ENCODE measurements at regions not wholly inside any gene's neighbourhood (a gene's known extent, or its start where the extent isn't known, plus 50 kb on each side); places are given as distances from the start of the nearest gene placed in this dataset.
"Not testable (repeated sequence)": the region's sequence is repeated elsewhere in the genome, so short reads cannot be mapped to it uniquely, and the experiment has no call there.

DNA sequence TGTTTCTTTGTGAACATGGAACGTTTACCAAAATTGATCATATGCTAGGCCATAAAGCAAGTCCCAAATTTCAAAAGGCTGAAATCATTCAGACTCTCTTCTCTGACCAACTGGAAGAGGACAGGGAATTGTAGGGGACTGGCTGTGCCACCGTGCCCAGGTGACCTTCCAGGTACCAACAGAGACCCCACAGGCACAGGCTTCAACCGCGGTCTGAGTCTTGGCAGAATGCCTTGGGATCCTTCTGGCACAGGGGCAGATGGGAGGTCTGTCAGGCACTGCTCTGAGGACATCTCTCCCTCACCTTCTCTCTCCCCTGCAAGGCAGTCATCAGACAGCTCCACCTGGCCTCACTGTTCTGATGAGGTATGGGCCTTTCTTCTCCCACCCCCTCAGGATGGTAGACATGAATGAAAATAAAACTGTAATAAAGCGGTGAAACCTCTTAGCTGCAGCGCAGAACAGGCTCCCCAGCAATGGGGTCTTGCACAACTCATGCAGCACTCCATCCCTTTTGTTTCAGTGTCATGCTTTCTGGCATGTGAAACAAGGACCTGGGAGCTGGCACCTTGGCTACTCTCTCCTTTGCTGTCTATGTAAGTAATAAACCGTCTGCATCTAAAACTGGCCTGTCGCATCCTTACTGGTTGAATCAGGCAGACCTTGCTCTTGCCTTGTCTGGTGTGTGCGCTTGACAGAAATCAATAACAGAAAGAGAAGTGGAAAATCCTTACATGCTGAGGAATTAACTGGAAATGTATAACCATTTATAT, 289.2 kb downstream of the KLF13 start:
- H3K9ac ChIP-seq (ENCODE audit: low read length): no peak overlapping the region
- no peaks in the 10 kb centered on the region for H3K9me3 ChIP-seq (ENCODE audit: control insufficient read depth, low read length)
- no peaks in the 10 kb centered on the region for H3K36me3 ChIP-seq (ENCODE audit: control insufficient read depth, insufficient read depth, low read length)
- no peaks in the 10 kb centered on the region for H3K27me3 ChIP-seq (ENCODE audit: control insufficient read depth, insufficient read depth, low read length)
- no peaks in the 10 kb centered on the region for H3K4me1 ChIP-seq (ENCODE audit: control insufficient read depth, insufficient read depth, low read length)
- H3K4me3 ChIP-seq (ENCODE audit: low read length): no peak overlapping the region

DNA sequence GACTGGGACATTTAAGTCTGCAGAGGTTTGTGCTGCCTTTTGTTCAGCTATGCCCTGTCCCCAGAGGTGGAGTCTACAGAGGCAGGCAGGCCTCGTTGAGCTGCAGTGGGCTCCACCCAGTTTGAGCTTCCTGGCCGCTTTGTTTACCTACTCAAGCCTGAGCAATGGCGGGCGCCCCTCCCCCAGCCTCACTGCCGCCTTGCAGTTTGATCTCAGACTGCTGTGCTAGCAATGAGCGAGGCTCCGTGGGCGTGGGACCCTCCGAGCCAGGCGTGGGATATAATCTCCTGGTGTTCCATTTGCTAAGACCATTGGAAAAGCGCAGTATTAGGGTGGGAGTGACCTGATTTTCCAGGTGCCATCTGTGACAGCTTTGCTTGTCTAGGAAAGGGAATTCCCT, 296.7 kb downstream of the KLF13 start:
- not testable (repeated sequence) for H3K4me1 ChIP-seq (ENCODE audit: control insufficient read depth, insufficient read depth, low read length); H3K9me3 ChIP-seq (ENCODE audit: control insufficient read depth, low read length); H3K27me3 ChIP-seq (ENCODE audit: control insufficient read depth, insufficient read depth, low read length); H3K4me3 ChIP-seq (ENCODE audit: low read length); H3K9ac ChIP-seq (ENCODE audit: low read length); H3K36me3 ChIP-seq (ENCODE audit: control insufficient read depth, insufficient read depth, low read length)

DNA sequence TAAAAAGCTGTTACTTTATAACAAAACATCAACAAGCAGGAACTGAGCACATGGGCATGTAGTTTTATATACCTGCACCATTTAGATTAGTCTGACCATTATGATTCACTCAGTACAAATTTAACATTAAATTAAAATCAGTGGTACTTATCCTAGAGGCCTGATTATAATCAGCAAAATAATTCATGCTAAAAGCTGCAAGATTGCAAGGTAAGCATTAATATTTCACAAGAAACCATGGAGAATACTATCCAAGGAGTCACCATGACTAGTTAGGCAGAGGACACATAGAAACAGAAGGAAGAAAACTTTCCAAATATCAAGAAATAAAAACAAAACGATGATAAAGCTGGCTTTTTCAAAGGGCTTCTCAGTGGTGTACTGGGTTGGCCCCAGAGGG, 297.5 kb downstream of the KLF13 start:
- not testable (repeated sequence) for H3K27me3 ChIP-seq (ENCODE audit: control insufficient read depth, insufficient read depth, low read length); H3K4me3 ChIP-seq (ENCODE audit: low read length); H3K36me3 ChIP-seq (ENCODE audit: control insufficient read depth, insufficient read depth, low read length); H3K4me1 ChIP-seq (ENCODE audit: control insufficient read depth, insufficient read depth, low read length); H3K9me3 ChIP-seq (ENCODE audit: control insufficient read depth, low read length); H3K9ac ChIP-seq (ENCODE audit: low read length)

DNA sequence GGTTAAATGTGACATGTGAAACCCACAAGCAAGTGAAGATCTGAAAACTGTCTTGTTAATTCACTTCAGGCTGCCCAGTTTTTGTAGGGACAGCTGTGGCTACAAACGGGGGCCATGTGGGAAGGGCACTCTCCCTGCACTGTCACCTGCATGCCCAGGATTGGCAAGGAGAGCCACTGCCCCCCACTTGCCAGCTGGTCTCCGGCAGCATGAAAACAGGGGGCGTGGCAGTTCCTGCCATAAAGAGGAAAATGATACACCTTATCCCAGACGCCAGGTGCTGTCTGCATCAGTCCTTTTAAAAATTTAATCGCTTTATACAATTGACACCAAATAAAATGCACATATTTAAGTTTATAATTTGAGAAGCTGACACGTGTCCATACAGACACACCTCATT, 309.1 kb downstream of the KLF13 start:
- H3K9me3 ChIP-seq (ENCODE audit: control insufficient read depth, low read length); H3K36me3 ChIP-seq (ENCODE audit: control insufficient read depth, insufficient read depth, low read length); H3K9ac ChIP-seq (ENCODE audit: low read length); H3K4me1 ChIP-seq (ENCODE audit: control insufficient read depth, insufficient read depth, low read length); H3K4me3 ChIP-seq (ENCODE audit: low read length); H3K27me3 ChIP-seq (ENCODE audit: control insufficient read depth, insufficient read depth, low read length): not testable (repeated sequence)

DNA sequence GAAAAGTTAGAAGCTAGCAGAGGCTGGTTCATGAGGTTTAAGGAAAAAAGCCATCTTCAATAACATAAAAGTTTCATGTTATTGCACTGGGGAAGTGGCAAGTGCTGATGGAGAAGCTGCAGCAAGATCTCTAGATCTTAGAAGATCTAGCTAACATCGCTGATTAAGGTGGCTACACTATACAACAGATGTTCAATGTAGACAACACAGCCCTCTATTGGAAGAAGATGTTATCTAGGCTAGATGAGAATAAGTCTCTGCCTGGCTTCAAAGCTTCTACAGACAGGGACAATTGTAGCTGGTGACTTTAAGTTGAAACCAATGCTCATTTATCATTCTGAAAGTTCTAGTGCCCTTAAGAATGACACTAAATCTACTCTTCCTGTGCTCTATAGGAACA, 310.3 kb downstream of the KLF13 start:
- H3K4me3 ChIP-seq (ENCODE audit: low read length); H3K4me1 ChIP-seq (ENCODE audit: control insufficient read depth, insufficient read depth, low read length); H3K9ac ChIP-seq (ENCODE audit: low read length); H3K36me3 ChIP-seq (ENCODE audit: control insufficient read depth, insufficient read depth, low read length); H3K9me3 ChIP-seq (ENCODE audit: control insufficient read depth, low read length); H3K27me3 ChIP-seq (ENCODE audit: control insufficient read depth, insufficient read depth, low read length): not testable (repeated sequence)

DNA sequence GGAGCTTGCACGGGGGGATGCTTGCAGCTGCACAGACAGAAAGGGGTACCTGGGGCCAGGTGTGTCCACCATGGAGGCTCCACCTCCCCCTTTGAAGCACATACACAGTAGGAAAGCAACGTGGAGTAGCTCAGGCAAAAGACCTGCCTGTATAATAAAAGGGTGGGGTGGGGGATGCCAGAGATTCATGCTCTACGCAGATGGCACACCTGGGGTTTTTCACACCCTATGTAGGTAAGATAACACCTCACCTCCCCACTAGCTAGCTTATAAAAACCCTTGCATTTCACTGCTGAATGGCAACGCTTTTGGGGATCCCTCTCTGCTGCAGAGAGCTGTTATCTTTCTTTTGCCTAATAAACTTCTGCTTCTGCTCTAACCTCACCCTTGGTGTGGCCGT, 317.3 kb downstream of the KLF13 start:
- not testable (repeated sequence) for H3K9ac ChIP-seq (ENCODE audit: low read length); H3K4me1 ChIP-seq (ENCODE audit: control insufficient read depth, insufficient read depth, low read length); H3K27me3 ChIP-seq (ENCODE audit: control insufficient read depth, insufficient read depth, low read length); H3K4me3 ChIP-seq (ENCODE audit: low read length); H3K36me3 ChIP-seq (ENCODE audit: control insufficient read depth, insufficient read depth, low read length); H3K9me3 ChIP-seq (ENCODE audit: control insufficient read depth, low read length)

DNA sequence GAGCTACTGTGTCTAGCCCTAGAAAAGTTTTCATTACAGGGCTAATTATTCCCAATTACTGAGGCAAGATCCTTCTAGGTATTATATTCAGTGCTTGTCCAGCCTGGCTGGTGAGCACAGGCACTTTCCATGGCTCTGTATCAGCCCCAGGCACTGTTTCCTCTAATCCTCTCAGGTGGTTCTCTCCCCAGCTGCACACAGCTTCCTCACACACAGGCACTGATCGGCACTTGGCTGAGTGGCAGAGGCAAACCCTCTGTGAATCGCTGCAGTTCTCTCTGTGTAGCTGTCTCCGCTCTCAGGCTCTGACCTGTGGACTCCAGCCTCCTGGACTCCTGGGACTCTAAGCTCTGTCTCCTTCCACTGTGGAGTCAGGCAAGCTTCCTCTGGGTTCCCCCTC, 318.1 kb downstream of the KLF13 start:
- H3K36me3 ChIP-seq (ENCODE audit: control insufficient read depth, insufficient read depth, low read length); H3K9me3 ChIP-seq (ENCODE audit: control insufficient read depth, low read length); H3K4me1 ChIP-seq (ENCODE audit: control insufficient read depth, insufficient read depth, low read length); H3K4me3 ChIP-seq (ENCODE audit: low read length); H3K9ac ChIP-seq (ENCODE audit: low read length); H3K27me3 ChIP-seq (ENCODE audit: control insufficient read depth, insufficient read depth, low read length): not testable (repeated sequence)

DNA sequence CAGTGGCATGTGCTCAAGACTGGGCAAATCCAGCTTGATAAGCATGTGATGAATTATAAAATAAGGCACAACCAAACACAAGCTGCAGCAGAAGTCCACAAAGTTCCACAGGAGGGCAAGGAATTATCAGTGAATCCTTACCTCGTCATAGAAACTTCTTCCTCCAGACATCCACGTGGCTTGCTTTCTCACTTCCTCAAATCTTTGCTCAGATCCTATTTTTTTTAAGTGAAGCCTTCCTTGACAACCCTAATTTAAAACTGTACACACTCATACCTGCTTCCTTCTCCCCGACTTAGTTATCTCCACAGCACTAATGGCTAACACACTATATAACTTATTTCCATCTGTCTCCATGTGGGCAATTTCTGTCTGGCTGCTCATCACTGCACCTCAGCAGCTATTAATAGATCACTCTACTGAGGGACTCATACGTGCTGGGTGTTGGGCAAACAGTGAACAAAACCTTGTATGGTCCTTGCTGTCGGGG, 320.7 kb downstream of the KLF13 start:
- H3K9me3 ChIP-seq (ENCODE audit: control insufficient read depth, low read length); H3K4me1 ChIP-seq (ENCODE audit: control insufficient read depth, insufficient read depth, low read length); H3K4me3 ChIP-seq (ENCODE audit: low read length); H3K27me3 ChIP-seq (ENCODE audit: control insufficient read depth, insufficient read depth, low read length); H3K9ac ChIP-seq (ENCODE audit: low read length); H3K36me3 ChIP-seq (ENCODE audit: control insufficient read depth, insufficient read depth, low read length): not testable (repeated sequence)

DNA sequence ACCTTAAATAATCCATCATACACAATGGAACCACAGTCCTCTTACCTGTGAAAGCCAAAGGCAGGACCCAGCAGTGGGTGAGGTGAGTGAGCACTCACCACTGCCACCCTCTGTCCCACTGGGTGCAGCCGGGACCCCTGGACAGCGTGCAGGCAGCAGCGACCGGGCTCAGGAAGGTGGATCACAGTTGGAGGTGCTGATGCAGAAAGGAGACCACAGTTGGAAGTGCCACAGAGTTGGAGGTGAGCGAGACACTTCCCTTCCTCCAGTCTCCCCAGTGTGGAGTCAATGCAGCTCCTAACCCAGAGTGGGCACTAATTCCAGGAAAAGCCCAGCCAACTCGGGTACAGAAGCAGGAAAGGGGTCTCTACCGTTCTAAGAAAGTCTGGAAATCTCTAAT, 323.0 kb downstream of the KLF13 start:
- H3K36me3 ChIP-seq (ENCODE audit: control insufficient read depth, insufficient read depth, low read length); H3K4me3 ChIP-seq (ENCODE audit: low read length); H3K9me3 ChIP-seq (ENCODE audit: control insufficient read depth, low read length); H3K9ac ChIP-seq (ENCODE audit: low read length); H3K27me3 ChIP-seq (ENCODE audit: control insufficient read depth, insufficient read depth, low read length); H3K4me1 ChIP-seq (ENCODE audit: control insufficient read depth, insufficient read depth, low read length): not testable (repeated sequence)

DNA sequence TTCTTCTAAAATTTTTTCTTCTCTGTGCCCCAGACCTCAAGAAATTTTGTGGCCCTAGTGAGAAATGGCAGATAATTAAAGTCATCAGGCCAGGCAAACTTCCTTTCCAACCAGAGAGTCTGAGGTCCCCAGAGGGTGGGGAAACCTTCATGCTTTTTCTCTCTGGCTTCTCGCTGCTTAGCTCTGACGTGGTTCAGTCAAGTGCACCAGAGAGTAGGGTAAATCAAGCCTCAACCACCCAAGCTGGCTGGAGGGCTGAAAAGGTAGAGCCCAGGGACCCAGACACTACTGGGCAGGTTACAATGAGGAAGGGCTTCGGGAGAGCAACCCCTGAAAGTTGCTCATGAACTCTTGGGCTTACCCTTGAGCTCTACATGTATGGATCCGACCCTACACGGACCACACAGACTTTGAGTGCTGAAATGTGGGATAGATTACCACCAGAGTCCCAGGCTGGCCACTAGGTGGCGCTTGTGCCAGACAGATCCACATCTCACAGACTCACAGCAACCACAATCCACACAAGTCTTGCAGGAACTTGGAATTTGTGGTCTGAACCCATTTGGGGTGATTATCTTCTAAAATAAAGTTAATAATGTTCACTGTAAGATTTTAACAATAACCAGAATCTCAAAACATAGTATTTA, 323.5 kb downstream of the KLF13 start:
- not testable (repeated sequence) for H3K9me3 ChIP-seq (ENCODE audit: control insufficient read depth, low read length); H3K4me3 ChIP-seq (ENCODE audit: low read length); H3K36me3 ChIP-seq (ENCODE audit: control insufficient read depth, insufficient read depth, low read length)

DNA sequence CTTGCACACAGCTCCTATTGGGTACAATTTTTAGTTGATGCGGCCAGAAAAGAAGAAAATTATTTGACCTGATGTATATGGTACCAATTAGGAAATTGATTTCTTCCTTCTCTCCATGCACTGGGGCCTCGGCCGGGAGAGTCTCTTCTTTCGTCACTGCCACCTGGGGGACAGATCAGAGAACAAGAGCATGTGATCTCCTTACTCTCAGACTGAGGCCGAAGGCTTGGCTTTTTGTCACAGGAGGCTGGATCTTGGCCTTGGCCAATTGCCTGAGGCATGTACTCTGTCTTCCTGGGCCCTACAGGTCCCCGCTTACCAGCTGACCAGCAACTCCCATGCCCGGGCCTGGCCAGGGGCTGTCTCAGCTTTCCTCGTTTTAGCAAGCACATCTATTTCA, 330.3 kb downstream of the KLF13 start:
- H3K4me3 ChIP-seq (ENCODE audit: low read length); H3K9ac ChIP-seq (ENCODE audit: low read length); H3K4me1 ChIP-seq (ENCODE audit: control insufficient read depth, insufficient read depth, low read length); H3K27me3 ChIP-seq (ENCODE audit: control insufficient read depth, insufficient read depth, low read length); H3K9me3 ChIP-seq (ENCODE audit: control insufficient read depth, low read length); H3K36me3 ChIP-seq (ENCODE audit: control insufficient read depth, insufficient read depth, low read length): not testable (repeated sequence)

More for the DNA sequence above, 323.5 kb downstream of the KLF13 start:
- not testable (repeated sequence) for H3K4me1 ChIP-seq (ENCODE audit: control insufficient read depth, insufficient read depth, low read length); H3K9ac ChIP-seq (ENCODE audit: low read length); H3K27me3 ChIP-seq (ENCODE audit: control insufficient read depth, insufficient read depth, low read length)

DNA sequence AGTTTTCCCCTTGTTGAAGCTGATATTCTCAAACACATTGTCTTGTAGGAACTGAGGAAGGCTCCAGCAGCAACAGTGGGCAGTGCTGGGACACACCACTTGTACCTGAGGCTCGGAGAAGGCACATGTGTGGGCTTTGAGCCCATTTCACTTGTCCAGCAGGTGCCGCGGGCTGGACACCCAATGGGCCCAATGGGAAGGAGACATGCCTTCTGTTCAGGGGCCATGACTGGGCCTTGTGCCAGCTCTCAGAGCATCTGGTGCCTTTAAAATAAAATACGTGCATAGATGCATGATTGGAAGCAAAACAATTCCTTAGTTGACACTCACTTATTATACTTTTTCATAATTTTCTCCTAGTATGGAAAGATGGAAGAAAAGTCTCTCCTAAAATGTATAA, 334.2 kb downstream of the KLF13 start:
- H3K27me3 ChIP-seq (ENCODE audit: control insufficient read depth, insufficient read depth, low read length): no peaks in the 10 kb centered on the region
- H3K4me3 ChIP-seq (ENCODE audit: low read length): no peak overlapping the region
- no peaks in the 10 kb centered on the region for H3K4me1 ChIP-seq (ENCODE audit: control insufficient read depth, insufficient read depth, low read length)
- no peaks in the 10 kb centered on the region for H3K36me3 ChIP-seq (ENCODE audit: control insufficient read depth, insufficient read depth, low read length)
- no peak overlapping the region for H3K9ac ChIP-seq (ENCODE audit: low read length)
- no peaks in the 10 kb centered on the region for H3K9me3 ChIP-seq (ENCODE audit: control insufficient read depth, low read length)

DNA sequence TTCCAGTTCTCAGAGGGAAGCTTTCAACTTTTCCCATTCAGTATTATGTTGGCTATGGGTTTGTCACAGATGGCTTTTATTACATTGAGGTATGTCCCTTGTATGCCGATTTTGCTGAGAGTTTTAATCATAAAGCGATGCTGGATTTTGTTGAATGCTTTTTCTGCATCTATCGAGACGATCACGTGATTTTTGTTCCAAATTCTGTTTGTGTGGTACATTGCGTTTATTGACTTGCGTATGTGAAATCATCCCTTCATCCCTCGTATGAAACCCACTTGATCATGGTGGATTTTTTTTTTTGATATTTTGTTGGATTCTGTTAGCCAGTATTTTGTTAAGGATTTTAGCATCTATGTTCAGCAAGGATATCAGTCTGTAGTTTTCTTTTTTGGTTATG, 339.1 kb downstream of the KLF13 start:
- H3K36me3 ChIP-seq (ENCODE audit: control insufficient read depth, insufficient read depth, low read length): not testable (repeated sequence)

More for the DNA sequence above, 339.1 kb downstream of the KLF13 start:
- not testable (repeated sequence) for H3K9ac ChIP-seq (ENCODE audit: low read length); H3K27me3 ChIP-seq (ENCODE audit: control insufficient read depth, insufficient read depth, low read length); H3K9me3 ChIP-seq (ENCODE audit: control insufficient read depth, low read length); H3K4me3 ChIP-seq (ENCODE audit: low read length); H3K4me1 ChIP-seq (ENCODE audit: control insufficient read depth, insufficient read depth, low read length)

Data from mucosa of stomach (tissue), 1 donor.